AG09319 (cell line): ENCODE measurements at regions not wholly inside any gene's neighbourhood (a gene's known extent, or its start where the extent isn't known, plus 50 kb on each side); places are given as distances from the start of the nearest gene placed in this dataset.
"Not testable (repeated sequence)": the region's sequence is repeated elsewhere in the genome, so short reads cannot be mapped to it uniquely, and the experiment has no call there.

ENCODE experiments used
- DNase-seq: peaks from one replicate; pipeline ENCODE4 v3.0.0-alpha.2; 2010; ENCODE audit warnings: low read depth; ENCODE audit errors: extremely low read depth
- CTCF ChIP-seq: IDR thresholded peaks from 2 replicates; pipeline ENCODE4 v1.5.1; 2011; ENCODE audit warnings: low read depth, mild to moderate bottlenecking, inconsistent platforms, low read length, moderate library complexity

GRCh38 chr2:78749638-78750037 is 275.9 kb upstream of the REG3G start:
- no peak for TF ChIP-seq CTCF

GRCh38 chr2:78750219-78750618 is 275.3 kb upstream of the REG3G start:
- DNase-seq: no peak

More at GRCh38 chr2:78749638-78750037, 275.9 kb upstream of the REG3G start:
- DNase-seq: no peak

GRCh38 chr2:78754930-78755329 is 270.6 kb upstream of the REG3G start:
- DNase-seq: no peak
- TF ChIP-seq CTCF: no peak

More at GRCh38 chr2:78750219-78750618, 275.3 kb upstream of the REG3G start:
- TF ChIP-seq CTCF: no peak

- TF ChIP-seq CTCF: no peak
- no peak for DNase-seq
Observed at GRCh38 chr2:78757191-78757590, 268.3 kb upstream of the REG3G start.

- no peak for DNase-seq
- TF ChIP-seq CTCF: no peak
Observed at GRCh38 chr2:78757640-78758039, 267.9 kb upstream of the REG3G start.

- not testable (repeated sequence) for DNase-seq
Observed at GRCh38 chr2:78758765-78759164, 266.7 kb upstream of the REG3G start.

GRCh38 chr2:78766459-78766858 is 259.0 kb upstream of the REG3G start:
- DNase-seq: no peak
- TF ChIP-seq CTCF: no peak

- no peak for DNase-seq
- TF ChIP-seq CTCF: no peak
Observed at GRCh38 chr2:78768016-78768415, 257.5 kb upstream of the REG3G start.
